Transverse colon (tissue), 4 donors: ENCODE measurements at regions not wholly inside any gene's neighbourhood (a gene's known extent, or its start where the extent isn't known, plus 50 kb on each side); places are given as distances from the start of the nearest gene placed in this dataset.

ENCODE experiments used
- DNase-seq: peaks from one replicate; pipeline ENCODE4 v3.0.0-alpha.2; 2019
- H3K27ac ChIP-seq, 4 donors: fragments of 200-600 bp; sonication (generic); 2 replicates each; pipeline ENCODE4 v1.5.1; 2016 to 2018; ENCODE audit warnings: inconsistent platforms in 4 of 4
- H3K27me3 ChIP-seq: fragments of 200-600 bp; sonication (generic); 2 replicates; pipeline ENCODE4 v1.5.1; 2017; ENCODE audit warnings: inconsistent platforms
- H3K36me3 ChIP-seq, 4 donors: fragments of 200-600 bp; sonication (generic); 2 replicates each; pipeline ENCODE4 v1.5.1; 2017 to 2019; ENCODE audit warnings: inconsistent platforms in 4 of 4
- H3K4me1 ChIP-seq, 4 donors: fragments of 200-600 bp; sonication (generic); 2 replicates each; pipeline ENCODE4 v1.5.1; 2017 to 2020; ENCODE audit warnings: inconsistent platforms in 4 of 4
- H3K4me3 ChIP-seq, 4 donors: fragments of 200-600 bp; sonication (generic); 1 replicate in 1 of 4; 2 replicates in 3 of 4; pipeline versions ENCODE4 v1.5.1 to v1.6.1; 2017 to 2019; ENCODE audit warnings: inconsistent platforms in 4 of 4
- H3K9me3 ChIP-seq, 2 donors: fragments of 200-600 bp; sonication (generic); 2 replicates each; pipeline ENCODE4 v1.5.1; 2017 to 2019; ENCODE audit warnings: inconsistent platforms in 2 of 2
- EP300 ChIP-seq: sonication (generic); formaldehyde crosslinking; IDR thresholded peaks from one replicate; pipeline ENCODE4 v1.6.1; 2017; ENCODE audit warnings: antibody characterized with exemption, low read depth
- POLR2A ChIP-seq: fragments of 450-650 bp; IDR thresholded peaks from one replicate; pipeline ENCODE4 v1.6.1; 2016; ENCODE audit warnings: antibody characterized with exemption, mild to moderate bottlenecking, moderate library complexity
- POLR2AphosphoS5 ChIP-seq, 3 donors: sonication (generic); formaldehyde crosslinking; IDR thresholded peaks; one replicate each; pipeline ENCODE4 v1.6.1; 2016; ENCODE audit warnings: antibody characterized with exemption in 3 of 3
- WGBS, 2 donors: methylation state at CpG; one replicate each; pipeline ENCODE4 v1.1.5; 2018; ENCODE audit warnings: low coverage in 1 of 2; 5-methylcytosine and 5-hydroxymethylcytosine counted together
- in situ Hi-C, 4 donors: fragments of 200-750 bp; cut with MboI; loops; one replicate each; pipeline versions ENCODE4 v1.15.0 to v1.15.1; 2017; ENCODE audit warnings: low sequenced_read_pairs in 3 of 4, low pct_ligation_motif_present in 1 of 4, low pct_unique_long_range_greater_than_20kb in 1 of 4
- intact Hi-C: fragments of 100-400 bp; cut with DNase I; formaldehyde crosslinking; loops from one replicate; pipeline ENCODE4 v1.15.1; 2023; ENCODE audit warnings: low total_unique reads
- TF ChIP-seq, protein P1 (sequence below), 5 experiments: fragments of 200-600 bp in 3 of 5; fragments of 450-650 bp in 2 of 5; sonication (generic) in 3 of 5; IDR thresholded peaks; 1 replicate in 2 of 5; 2 replicates in 3 of 5; pipeline ENCODE4 v1.5.1; 2016 to 2017; ENCODE audit warnings: antibody characterized with exemption in 5 of 5, inconsistent platforms in 3 of 5, mild to moderate bottlenecking in 2 of 5, moderate library complexity in 1 of 5

- in situ Hi-C loops, result no loop called here
- no peak for DNase-seq
- TF ChIP-seq EP300 (no peak), POLR2AphosphoS5 (IDR thresholded peaks at IDR 0.05) (no peak), POLR2A (no peak)
- TF ChIP-seq, protein P1, sequence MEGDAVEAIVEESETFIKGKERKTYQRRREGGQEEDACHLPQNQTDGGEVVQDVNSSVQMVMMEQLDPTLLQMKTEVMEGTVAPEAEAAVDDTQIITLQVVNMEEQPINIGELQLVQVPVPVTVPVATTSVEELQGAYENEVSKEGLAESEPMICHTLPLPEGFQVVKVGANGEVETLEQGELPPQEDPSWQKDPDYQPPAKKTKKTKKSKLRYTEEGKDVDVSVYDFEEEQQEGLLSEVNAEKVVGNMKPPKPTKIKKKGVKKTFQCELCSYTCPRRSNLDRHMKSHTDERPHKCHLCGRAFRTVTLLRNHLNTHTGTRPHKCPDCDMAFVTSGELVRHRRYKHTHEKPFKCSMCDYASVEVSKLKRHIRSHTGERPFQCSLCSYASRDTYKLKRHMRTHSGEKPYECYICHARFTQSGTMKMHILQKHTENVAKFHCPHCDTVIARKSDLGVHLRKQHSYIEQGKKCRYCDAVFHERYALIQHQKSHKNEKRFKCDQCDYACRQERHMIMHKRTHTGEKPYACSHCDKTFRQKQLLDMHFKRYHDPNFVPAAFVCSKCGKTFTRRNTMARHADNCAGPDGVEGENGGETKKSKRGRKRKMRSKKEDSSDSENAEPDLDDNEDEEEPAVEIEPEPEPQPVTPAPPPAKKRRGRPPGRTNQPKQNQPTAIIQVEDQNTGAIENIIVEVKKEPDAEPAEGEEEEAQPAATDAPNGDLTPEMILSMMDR (IDR thresholded peaks at IDR 0.05), result no peak
- H3K9me3 ChIP-seq, result no peaks in the 10 kb centered on the region
- H3K4me1 ChIP-seq, result no peaks in the 10 kb centered on the region
- no peak overlapping the region for H3K27ac ChIP-seq
- H3K36me3 ChIP-seq, result no peaks in the 10 kb centered on the region
- H3K27me3 ChIP-seq, result no peaks in the 10 kb centered on the region
- intact Hi-C loops, result loop anchor here (10.0 kb wide), 1 partner anchor 171 kb away; no protein-coding TSS in a partner anchor
- WGBS, 2 donors, result 25 to 55% methylated on average over 1 to 3 of the region's 3 CpGs
- H3K4me3 ChIP-seq, result no peak overlapping the region
Observed at GRCh38 chr5:2385818-2386217, 365.7 kb downstream of the IRX2 start.

- 53 to 75% methylated on average over 8 to 10 of the region's 10 CpGs for WGBS, 2 donors
- no peak overlapping the region for H3K4me3 ChIP-seq
- in situ Hi-C loops (no loop called here), intact Hi-C loops (loop anchor here (10.0 kb wide), 1 partner anchor 169 kb away; no protein-coding TSS in a partner anchor)
- no peaks in the 10 kb centered on the region for H3K36me3 ChIP-seq
- no peaks in the 10 kb centered on the region for H3K9me3 ChIP-seq
- TF ChIP-seq, protein P1 (IDR thresholded peaks at IDR 0.05), result no peak
- no peak for TF ChIP-seq EP300
- no peak for TF ChIP-seq POLR2AphosphoS5 (IDR thresholded peaks at IDR 0.05)
- TF ChIP-seq POLR2A, result no peak
- H3K27ac ChIP-seq, result no peak overlapping the region
- DNase-seq, result no peak
- no peaks in the 10 kb centered on the region for H3K27me3 ChIP-seq
- H3K4me1 ChIP-seq, result no peaks in the 10 kb centered on the region
Observed at GRCh38 chr5:2383698-2384065, 367.8 kb downstream of the IRX2 start.

DNA sequence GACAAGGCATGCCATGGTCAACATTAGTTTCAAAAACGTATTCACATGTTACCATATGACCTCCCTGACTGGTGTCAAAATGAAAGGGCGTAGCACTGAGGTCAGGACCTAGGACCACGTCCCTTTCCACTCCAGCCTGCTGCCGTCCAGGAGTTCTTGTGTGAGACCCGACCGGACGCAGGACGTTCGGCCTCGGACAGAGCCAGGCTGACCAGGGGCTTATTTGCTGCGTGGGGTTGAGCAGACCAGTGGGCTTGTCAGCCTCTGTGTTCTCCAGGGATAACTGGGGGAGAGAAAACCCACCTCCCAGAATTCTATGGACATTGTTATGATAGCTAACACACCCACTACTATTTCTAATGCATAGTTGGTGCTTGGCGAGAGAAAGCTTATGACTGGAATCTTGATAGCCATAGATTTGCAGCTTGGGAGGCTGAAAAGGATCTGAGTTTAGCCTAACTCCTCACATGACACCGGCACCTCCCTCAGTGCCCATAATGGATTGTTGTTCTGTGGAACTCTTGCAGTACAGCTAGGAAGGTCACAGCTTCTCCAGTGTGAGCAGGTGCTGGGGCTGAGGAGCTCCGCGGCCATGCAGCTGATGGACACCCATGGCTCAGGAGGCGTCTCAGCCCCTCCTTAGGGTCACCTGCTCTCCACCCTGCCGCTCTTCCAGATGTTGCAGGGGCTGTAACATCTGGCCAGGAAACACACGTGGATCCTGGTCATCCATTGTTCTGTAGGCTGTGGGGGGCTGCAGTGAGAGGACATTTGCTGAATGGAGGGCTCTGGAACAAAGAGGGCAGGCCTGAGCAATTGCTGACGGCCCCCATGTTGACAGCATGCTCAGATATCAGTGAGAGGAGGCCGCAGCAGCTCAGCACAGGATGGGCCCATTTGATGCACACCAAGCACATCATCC, 368.4 kb downstream of the IRX2 start:
- H3K9me3 ChIP-seq, result no peaks in the 10 kb centered on the region
- in situ Hi-C loops, result no loop called here
- 72% methylated on average over 20 of the region's 20 CpGs; no CpG with 5 or more reads in 1 of the 2 donors for WGBS, 2 donors

DNA sequence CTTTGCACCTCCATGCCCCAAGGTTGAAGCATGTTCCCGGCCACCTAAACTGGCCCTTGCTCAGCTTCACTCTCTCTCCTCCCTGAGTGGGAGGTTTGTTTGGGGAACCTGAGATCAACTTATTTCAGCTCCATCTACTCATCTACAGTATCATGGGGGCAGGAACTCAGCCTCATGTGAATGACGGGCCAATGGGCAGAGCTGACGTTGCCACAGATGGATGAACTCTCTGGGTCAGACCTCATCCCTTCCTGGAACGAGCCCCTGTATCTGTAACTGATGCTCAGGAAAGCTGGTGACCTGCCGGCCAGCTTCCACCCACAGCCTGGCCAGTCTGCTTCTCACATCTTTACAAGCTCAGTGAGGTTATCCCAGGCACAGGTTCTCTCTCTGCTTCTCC, 369.6 kb downstream of the IRX2 start:
- WGBS, 2 donors, result 89% methylated on average over 5 of the region's 5 CpGs; no CpG with 5 or more reads in 1 of the 2 donors
- DNase-seq, result no peak
- in situ Hi-C loops, result no loop called here
- Histone ChIP-seq H3K4me1 (no peaks in the 10 kb centered on the region), H3K36me3 (no peaks in the 10 kb centered on the region), H3K27me3 (no peaks in the 10 kb centered on the region), H3K4me3 (no peak overlapping the region), H3K9me3 (no peaks in the 10 kb centered on the region), H3K27ac (no peak overlapping the region)
- no peak for TF ChIP-seq POLR2AphosphoS5 (IDR thresholded peaks at IDR 0.05)
- TF ChIP-seq EP300, result no peak
- TF ChIP-seq, protein P1 (IDR thresholded peaks at IDR 0.05), result no peak
- no peak for TF ChIP-seq POLR2A
- intact Hi-C loops, result loop anchor here (10.0 kb wide), 1 partner anchor 167 kb away; no protein-coding TSS in a partner anchor

More for the DNA sequence above, 368.4 kb downstream of the IRX2 start:
- no peak overlapping the region for H3K27ac ChIP-seq
- no peaks in the 10 kb centered on the region for H3K36me3 ChIP-seq
- H3K27me3 ChIP-seq, result no peaks in the 10 kb centered on the region
- intact Hi-C loops, result loop anchor here (10.0 kb wide), 1 partner anchor 168 kb away; no protein-coding TSS in a partner anchor
- DNase-seq, result no peak
- no peak for TF ChIP-seq POLR2A
- TF ChIP-seq, protein P1 (IDR thresholded peaks at IDR 0.05), result no peak
- H3K4me1 ChIP-seq, result no peaks in the 10 kb centered on the region
- H3K4me3 ChIP-seq, result no peak overlapping the region
